ENCODE measurements at regions not wholly inside any gene's neighbourhood (a gene's known extent, or its start where the extent isn't known, plus 50 kb on each side); places are given as distances from the start of the nearest gene placed in this dataset.

- no peak for DNase-seq
- no peak overlapping the region for H3K9ac ChIP-seq (ENCODE audit: low read length in 3 of 3)
- H3K4me1 ChIP-seq (ENCODE audit: control insufficient read depth in 2 of 3, insufficient read depth in 2 of 3, low read depth in 1 of 3, low read length in 3 of 3), result no peaks in the 10 kb centered on the region
- no peak overlapping the region for H3K27ac ChIP-seq (ENCODE audit: low read depth in 2 of 2, low read length in 2 of 2)
- no peaks in the 10 kb centered on the region for H3K36me3 ChIP-seq (ENCODE audit: control insufficient read depth in 2 of 3, insufficient read depth in 3 of 3, low read length in 3 of 3)
- no peak for FAIRE-seq
- intact Hi-C loops (cut with DNase I), result no loop called here
- H3K9me3 ChIP-seq (ENCODE audit: control insufficient read depth in 2 of 3, insufficient read depth in 1 of 3, low read length in 3 of 3), result no peaks in the 10 kb centered on the region
- no peaks in the 10 kb centered on the region for H3K27me3 ChIP-seq (ENCODE audit: control insufficient read depth, insufficient read depth, low read length)
- no peak overlapping the region for H3K4me3 ChIP-seq (ENCODE audit: low read length in 3 of 3)
- TF ChIP-seq CTCF (IDR thresholded peaks at IDR 0.05; ENCODE audit: borderline replicate concordance, extremely low read depth, insufficient read depth), result no peak
Measured at GRCh38 chr20:58069207-58069606, 159.2 kb downstream of the ANKRD60 start.

- Histone ChIP-seq H3K4me3 (ENCODE audit: low read length in 3 of 3) (no peak overlapping the region), H3K36me3 (ENCODE audit: control insufficient read depth in 2 of 3, insufficient read depth in 3 of 3, low read length in 3 of 3) (no peaks in the 10 kb centered on the region), H3K27ac (ENCODE audit: low read depth in 2 of 2, low read length in 2 of 2) (no peak overlapping the region), H3K4me1 (ENCODE audit: control insufficient read depth in 2 of 3, insufficient read depth in 2 of 3, low read depth in 1 of 3, low read length in 3 of 3) (no peaks in the 10 kb centered on the region), H3K27me3 (ENCODE audit: control insufficient read depth, insufficient read depth, low read length) (no peaks in the 10 kb centered on the region), H3K9me3 (ENCODE audit: control insufficient read depth in 2 of 3, insufficient read depth in 1 of 3, low read length in 3 of 3) (peaks cover 0 to 2% (median 0%) of the 10 kb centered on the region in 3 donors), H3K9ac (ENCODE audit: low read length in 3 of 3) (no peak overlapping the region)
- DNase-seq (no peak), FAIRE-seq (no peak)
- TF ChIP-seq CTCF (IDR thresholded peaks at IDR 0.05; ENCODE audit: borderline replicate concordance, extremely low read depth, insufficient read depth), result no peak
- intact Hi-C loops (cut with DNase I), result no loop called here
Measured at GRCh38 chr20:58065508-58066361, 162.7 kb downstream of the ANKRD60 start.

- no peak for TF ChIP-seq CTCF (IDR thresholded peaks at IDR 0.05; ENCODE audit: borderline replicate concordance, extremely low read depth, insufficient read depth)
- H3K4me1 ChIP-seq (ENCODE audit: control insufficient read depth in 2 of 3, insufficient read depth in 2 of 3, low read depth in 1 of 3, low read length in 3 of 3), result no peaks in the 10 kb centered on the region
- no peak overlapping the region for H3K9ac ChIP-seq (ENCODE audit: low read length in 3 of 3)
- no peak for FAIRE-seq
- H3K9me3 ChIP-seq (ENCODE audit: control insufficient read depth in 2 of 3, insufficient read depth in 1 of 3, low read length in 3 of 3), result peaks cover 0 to 2% (median 0%) of the 10 kb centered on the region in 3 donors
- intact Hi-C loops (cut with DNase I), result no loop called here
- no peak for DNase-seq
- H3K4me3 ChIP-seq (ENCODE audit: low read length in 3 of 3), result no peak overlapping the region
- no peaks in the 10 kb centered on the region for H3K27me3 ChIP-seq (ENCODE audit: control insufficient read depth, insufficient read depth, low read length)
- H3K36me3 ChIP-seq (ENCODE audit: control insufficient read depth in 2 of 3, insufficient read depth in 3 of 3, low read length in 3 of 3), result no peaks in the 10 kb centered on the region
- no peak overlapping the region for H3K27ac ChIP-seq (ENCODE audit: low read depth in 2 of 2, low read length in 2 of 2)
Measured at GRCh38 chr20:58064411-58065010, 163.9 kb downstream of the ANKRD60 start.

Data from kidney (tissue), 13 donors.